ENCODE measurements at regions not wholly inside any gene's neighbourhood (a gene's known extent, or its start where the extent isn't known, plus 50 kb on each side); places are given as distances from the start of the nearest gene placed in this dataset.

DNA sequence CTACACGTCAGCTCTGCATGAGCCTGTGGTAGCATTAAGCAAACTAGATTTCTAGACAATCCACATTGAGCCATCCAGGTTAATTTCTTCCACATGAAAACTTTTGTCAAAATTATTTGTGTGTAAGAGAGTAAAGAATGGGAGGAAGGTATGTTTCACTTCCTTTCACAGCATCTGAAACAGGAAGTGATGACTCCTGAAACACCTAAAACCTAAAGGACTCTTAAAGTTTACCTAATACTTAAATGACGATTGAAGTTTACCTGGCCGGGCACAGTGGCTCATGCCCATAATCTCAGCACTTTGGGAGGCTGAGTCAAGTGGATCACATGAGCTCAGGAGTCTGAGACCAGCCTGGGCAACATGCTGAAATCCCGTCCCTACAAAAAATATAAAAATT is 223.8 kb downstream of the CEMIP2 start:
- TF ChIP-seq, protein P1, sequence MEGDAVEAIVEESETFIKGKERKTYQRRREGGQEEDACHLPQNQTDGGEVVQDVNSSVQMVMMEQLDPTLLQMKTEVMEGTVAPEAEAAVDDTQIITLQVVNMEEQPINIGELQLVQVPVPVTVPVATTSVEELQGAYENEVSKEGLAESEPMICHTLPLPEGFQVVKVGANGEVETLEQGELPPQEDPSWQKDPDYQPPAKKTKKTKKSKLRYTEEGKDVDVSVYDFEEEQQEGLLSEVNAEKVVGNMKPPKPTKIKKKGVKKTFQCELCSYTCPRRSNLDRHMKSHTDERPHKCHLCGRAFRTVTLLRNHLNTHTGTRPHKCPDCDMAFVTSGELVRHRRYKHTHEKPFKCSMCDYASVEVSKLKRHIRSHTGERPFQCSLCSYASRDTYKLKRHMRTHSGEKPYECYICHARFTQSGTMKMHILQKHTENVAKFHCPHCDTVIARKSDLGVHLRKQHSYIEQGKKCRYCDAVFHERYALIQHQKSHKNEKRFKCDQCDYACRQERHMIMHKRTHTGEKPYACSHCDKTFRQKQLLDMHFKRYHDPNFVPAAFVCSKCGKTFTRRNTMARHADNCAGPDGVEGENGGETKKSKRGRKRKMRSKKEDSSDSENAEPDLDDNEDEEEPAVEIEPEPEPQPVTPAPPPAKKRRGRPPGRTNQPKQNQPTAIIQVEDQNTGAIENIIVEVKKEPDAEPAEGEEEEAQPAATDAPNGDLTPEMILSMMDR (IDR thresholded peaks at IDR 0.05), result no peak
- TF ChIP-seq BHLHE40 (IDR thresholded peaks at IDR 0.05; ENCODE audit: low read depth, low read length) (no peak), CEBPB (IDR thresholded peaks at IDR 0.05) (no peak), NPAS2 (CRISPR knock-in tag; IDR thresholded peaks at IDR 0.05; ENCODE audit: borderline replicate concordance) (no peak), ZNF302 (CRISPR knock-in tag; IDR thresholded peaks at IDR 0.05) (no peak), PHF8 (IDR thresholded peaks at IDR 0.05; ENCODE audit: borderline replicate concordance, low read depth) (no peak), KDM1A (IDR thresholded peaks at IDR 0.05; ENCODE audit: low read depth) (no peak), SREBF2 (IDR thresholded peaks at IDR 0.05) (no peak)
- TF ChIP-seq, protein P2, sequence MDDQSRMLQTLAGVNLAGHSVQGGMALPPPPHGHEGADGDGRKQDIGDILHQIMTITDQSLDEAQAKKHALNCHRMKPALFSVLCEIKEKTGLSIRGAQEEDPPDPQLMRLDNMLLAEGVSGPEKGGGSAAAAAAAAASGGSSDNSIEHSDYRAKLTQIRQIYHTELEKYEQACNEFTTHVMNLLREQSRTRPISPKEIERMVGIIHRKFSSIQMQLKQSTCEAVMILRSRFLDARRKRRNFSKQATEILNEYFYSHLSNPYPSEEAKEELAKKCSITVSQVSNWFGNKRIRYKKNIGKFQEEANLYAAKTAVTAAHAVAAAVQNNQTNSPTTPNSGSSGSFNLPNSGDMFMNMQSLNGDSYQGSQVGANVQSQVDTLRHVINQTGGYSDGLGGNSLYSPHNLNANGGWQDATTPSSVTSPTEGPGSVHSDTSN (IDR thresholded peaks at IDR 0.05), result no peak

All from A549 (cell line).